Stimulated activated effector memory CD8-positive, alpha-beta T cell treated with anti-CD3 and anti-CD28 coated beads, Interleukin-12 subunit alpha, Interleukin-12 subunit beta, amount 100 ng/mL, for 72 hours (primary cell): ENCODE measurements at regions not wholly inside any gene's neighbourhood (a gene's known extent, or its start where the extent isn't known, plus 50 kb on each side); places are given as distances from the start of the nearest gene placed in this dataset.
"Not testable (repeated sequence)": the region's sequence is repeated elsewhere in the genome, so short reads cannot be mapped to it uniquely, and the experiment has no call there.

Experiments used
- ATAC-seq: fragments of 150-1000 bp; cut with Tn5 transposase; 2 replicates; pipeline ENCODE4 v1.10.0; 2021
- DNase-seq, 2 donors: peaks; one replicate each; pipeline ENCODE4 v3.0.0; 2021 to 2022; ENCODE audit warnings: low spot score in 2 of 2
- H3K27ac Mint-ChIP-seq: one replicate; pipeline ENCODE4 v1.8.0; 2022; ENCODE audit warnings: mild to moderate bottlenecking, mixed read lengths
- H3K36me3 Mint-ChIP-seq: one replicate; pipeline ENCODE4 v1.8.0; 2022; ENCODE audit warnings: mild to moderate bottlenecking, mixed read lengths
- H3K4me1 Mint-ChIP-seq: one replicate; pipeline ENCODE4 v1.8.0; 2022; ENCODE audit warnings: mixed read lengths
- H3K4me3 Mint-ChIP-seq: one replicate; pipeline ENCODE4 v1.8.0; 2022; ENCODE audit warnings: mild to moderate bottlenecking, mixed read lengths
- H3K9me3 Mint-ChIP-seq: one replicate; pipeline ENCODE4 v1.8.0; 2022; ENCODE audit warnings: mixed read lengths

DNA sequence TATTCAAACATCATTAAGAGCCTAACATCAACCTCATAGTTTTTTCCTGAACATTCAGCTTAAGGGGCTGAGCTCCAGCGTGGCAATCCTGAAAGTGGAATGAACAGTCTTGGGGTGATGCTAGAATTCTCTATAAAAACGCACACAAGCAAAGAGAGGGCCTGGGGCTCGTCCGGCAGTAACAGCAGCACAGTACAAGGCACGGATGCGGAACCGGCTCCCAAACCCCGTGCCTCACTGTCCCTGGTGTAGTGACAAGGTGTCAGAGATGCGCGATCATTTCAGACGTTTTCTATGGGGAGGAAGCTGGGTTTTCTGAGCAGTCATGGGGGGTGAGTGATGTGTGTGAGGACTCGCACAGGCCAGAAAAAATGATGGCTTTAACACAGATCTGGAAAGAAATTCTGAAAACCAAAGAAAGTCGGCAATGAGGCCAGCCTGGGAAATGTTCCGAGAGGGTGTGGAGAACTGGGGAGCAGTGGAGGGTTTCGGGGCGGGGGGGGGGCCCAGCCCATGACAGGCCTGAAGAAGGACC is 170.6 kb downstream of the NPIPB11 start:
- not testable (repeated sequence) for ATAC-seq, H3K4me1 Mint-ChIP-seq, H3K9me3 Mint-ChIP-seq, H3K4me3 Mint-ChIP-seq, DNase-seq, H3K36me3 Mint-ChIP-seq, H3K27ac Mint-ChIP-seq

DNA sequence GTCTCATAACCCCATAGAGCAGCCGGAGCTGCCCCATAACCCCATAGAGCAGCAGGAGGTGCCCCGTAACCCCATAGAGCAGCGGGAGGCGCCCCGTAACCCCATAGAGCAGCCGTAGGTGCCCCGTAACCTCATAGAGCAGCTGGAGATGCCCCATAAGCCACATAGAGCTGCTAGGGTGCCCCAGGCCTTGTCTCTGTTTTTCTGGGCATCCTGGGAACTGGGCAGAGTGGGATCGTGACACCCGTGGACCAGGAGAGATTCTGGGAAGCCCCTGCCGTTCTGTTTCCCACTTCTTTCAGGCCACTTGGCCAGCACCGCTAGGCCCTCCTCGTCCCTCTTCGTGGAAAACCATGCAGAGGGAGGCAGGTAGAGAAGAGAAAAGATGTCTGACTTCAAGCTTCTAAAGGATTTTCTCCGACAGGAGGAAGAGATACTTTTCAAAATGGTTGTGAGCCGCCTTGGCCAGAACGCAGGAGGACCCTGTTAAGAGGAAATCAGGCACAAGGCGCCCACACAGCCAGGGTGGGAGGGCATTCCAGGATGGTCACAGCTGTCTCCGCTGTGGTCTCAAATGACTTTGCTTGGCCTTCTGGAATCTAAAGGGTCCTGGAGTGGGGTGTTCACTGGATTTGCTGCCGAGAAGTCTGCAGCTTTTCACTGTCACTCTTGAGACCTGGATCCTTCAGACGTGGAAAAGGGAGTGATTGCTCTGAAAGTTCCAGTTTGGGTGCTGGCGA is 171.8 kb downstream of the NPIPB11 start:
- H3K4me3 Mint-ChIP-seq, H3K36me3 Mint-ChIP-seq, ATAC-seq, DNase-seq, H3K27ac Mint-ChIP-seq, H3K4me1 Mint-ChIP-seq, H3K9me3 Mint-ChIP-seq: not testable (repeated sequence)

DNA sequence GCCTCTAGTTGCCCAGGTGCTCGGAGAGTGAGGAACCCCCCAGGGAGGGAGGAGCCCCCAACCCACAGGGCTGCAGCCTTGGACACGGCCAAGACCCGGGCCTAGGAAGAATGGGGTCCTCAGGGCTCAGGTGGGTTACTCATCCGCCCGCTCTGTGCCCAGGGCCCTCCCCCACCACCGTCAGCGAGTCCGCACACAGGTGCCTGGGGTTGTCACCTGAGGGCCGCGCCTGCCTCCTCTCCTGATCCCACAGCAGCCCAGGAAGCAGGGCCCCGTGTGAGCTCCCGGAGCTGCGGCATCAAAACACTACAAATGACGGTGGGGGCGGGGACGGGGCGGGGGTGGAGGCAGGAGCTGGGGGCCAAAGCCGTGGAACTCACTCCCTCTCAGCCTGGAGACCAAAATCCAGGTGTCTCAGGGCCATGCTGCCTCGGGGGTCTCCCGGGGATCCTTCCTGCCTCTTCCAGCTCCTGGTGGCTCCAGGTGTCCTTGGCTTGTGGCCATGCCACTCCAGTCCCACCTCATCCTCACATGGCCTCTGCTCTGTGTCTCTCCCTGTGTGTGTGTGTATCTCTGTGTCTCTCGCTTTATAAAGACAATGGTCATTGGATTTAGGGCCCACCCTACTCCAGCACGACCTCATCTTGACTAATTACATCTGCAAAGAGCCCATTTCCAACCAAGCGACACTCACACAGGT is 172.7 kb downstream of the NPIPB11 start:
- not testable (repeated sequence) for DNase-seq, H3K9me3 Mint-ChIP-seq, H3K27ac Mint-ChIP-seq, H3K36me3 Mint-ChIP-seq, ATAC-seq, H3K4me3 Mint-ChIP-seq, H3K4me1 Mint-ChIP-seq

DNA sequence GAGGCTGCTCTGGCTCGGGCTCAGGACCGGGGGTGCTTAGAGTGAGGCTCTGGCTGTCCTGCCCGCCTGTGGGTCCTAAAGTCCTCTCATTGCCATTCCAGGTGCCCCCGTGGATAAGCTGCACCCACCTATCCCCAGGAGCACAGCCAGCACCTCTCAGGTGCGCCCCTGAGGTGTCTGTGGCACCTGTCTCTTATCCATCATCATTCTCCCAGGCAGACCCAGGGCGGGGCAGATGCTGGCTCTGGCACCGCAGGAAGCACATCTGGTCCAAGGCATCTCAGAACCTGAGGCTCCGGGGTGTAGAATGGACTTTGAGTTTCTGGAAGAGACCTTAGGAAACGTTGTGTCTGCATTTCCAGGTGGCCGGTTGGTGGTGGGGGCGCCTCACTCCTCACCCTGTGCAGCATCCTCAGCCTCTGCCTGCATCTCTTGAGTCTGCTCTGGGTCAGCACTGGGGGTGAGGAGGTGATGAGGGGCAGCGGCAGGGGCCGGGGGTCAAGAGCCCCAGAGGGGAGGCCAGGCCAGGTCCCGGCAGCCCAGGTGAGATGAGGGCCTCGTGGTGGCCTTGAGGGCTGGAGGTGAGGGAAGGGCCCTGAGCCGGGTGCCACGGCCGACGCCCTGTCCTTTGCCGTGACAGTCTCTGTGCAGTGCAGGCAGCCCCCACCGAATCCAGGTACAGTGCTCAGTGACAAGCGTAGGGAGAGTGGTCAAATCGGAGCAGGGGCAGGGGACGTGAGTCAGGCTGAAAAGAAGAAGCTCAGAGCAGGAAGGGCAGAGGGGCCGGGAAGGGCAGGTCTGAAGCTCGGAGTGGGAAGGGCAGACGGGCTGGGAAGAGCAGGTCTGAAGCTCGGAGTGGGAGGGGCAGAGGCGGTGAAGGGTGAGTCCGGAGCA is 173.5 kb downstream of the NPIPB11 start:
- H3K36me3 Mint-ChIP-seq: no peaks in the 10 kb centered on the region
- no peak for ATAC-seq
- H3K9me3 Mint-ChIP-seq: no peaks in the 10 kb centered on the region
- H3K27ac Mint-ChIP-seq: no peak overlapping the region
- DNase-seq: no peak
- peaks cover 5% of the 10 kb centered on the region for H3K4me1 Mint-ChIP-seq
- no peak overlapping the region for H3K4me3 Mint-ChIP-seq

DNA sequence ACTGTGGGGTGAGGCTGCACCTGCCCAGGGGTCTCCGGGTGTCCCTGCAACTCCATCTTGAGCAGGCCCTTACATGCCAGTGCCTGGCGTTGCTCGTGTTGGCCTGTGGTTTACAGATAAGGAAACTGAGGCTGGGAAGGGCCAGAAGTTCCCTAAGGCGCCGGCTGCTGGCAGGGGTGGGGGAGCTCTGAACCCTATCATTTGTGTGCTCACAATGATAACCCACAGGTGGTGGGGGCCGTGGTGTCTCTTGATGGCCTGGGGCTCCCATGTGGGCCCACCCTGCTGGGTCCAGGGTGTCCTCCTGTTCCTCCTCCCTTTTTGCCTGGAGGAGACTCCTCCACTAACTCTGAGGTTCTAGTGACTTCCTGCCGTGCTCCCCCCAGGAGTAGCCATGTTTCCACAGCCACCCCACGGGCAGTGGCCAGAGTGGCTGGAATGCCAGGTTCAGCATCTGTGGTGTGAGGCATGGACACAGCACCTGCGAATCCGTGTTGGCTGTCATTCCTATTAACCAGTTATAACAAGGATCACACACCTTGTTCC is 174.3 kb downstream of the NPIPB11 start:
- not testable (repeated sequence) for H3K4me3 Mint-ChIP-seq, H3K36me3 Mint-ChIP-seq, DNase-seq, H3K9me3 Mint-ChIP-seq, ATAC-seq, H3K4me1 Mint-ChIP-seq, H3K27ac Mint-ChIP-seq

DNA sequence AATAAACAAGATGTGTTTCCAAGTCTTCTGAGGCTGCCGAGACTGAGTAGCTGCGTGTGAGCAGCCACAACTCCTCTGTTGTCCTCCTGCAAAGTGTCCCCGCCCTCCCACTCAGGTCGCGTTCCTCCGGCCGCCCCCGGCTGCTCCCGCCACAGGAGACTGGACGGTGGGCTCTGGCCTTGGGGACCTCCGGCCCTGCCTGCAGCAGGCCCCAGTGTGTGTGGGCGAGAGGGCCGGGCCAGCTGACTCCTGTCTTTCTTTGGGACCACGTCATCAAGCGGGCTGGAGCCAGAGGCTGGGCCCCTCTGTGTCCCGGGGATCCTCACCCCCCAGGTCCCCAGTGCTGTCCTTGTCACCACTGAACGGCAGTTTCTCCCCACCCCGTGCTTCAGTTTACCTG is 175.3 kb downstream of the NPIPB11 start:
- DNase-seq: no peak
- Mint-ChIP-seq H3K4me3 (no peak overlapping the region), H3K4me1 (peaks cover 13% of the 10 kb centered on the region), H3K36me3 (peaks cover 7% of the 10 kb centered on the region), H3K9me3 (no peaks in the 10 kb centered on the region), H3K27ac (no peak overlapping the region)
- no peak for ATAC-seq

DNA sequence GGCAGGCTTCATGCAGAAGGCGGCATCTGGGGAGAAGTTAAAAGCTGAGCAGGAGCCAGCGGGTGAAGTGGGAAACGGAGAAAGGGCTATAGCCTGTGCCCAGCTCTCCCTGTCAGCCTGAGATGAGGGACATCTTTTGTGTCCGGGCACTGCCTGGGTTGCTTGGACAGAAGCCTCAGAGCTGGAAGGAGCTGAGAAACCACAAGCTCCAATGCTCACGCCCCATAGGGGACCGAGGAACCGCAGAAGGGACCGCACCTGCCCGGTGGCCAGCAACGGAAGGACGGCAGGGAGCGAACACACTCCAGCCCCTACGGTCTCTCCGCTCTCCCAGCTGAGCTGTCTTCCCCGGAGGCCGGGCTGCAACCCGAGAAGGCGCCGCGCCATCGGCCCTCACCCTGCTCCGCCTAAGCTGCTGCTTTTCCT is 175.8 kb downstream of the NPIPB11 start:
- peaks cover 7% of the 10 kb centered on the region for H3K36me3 Mint-ChIP-seq

DNA sequence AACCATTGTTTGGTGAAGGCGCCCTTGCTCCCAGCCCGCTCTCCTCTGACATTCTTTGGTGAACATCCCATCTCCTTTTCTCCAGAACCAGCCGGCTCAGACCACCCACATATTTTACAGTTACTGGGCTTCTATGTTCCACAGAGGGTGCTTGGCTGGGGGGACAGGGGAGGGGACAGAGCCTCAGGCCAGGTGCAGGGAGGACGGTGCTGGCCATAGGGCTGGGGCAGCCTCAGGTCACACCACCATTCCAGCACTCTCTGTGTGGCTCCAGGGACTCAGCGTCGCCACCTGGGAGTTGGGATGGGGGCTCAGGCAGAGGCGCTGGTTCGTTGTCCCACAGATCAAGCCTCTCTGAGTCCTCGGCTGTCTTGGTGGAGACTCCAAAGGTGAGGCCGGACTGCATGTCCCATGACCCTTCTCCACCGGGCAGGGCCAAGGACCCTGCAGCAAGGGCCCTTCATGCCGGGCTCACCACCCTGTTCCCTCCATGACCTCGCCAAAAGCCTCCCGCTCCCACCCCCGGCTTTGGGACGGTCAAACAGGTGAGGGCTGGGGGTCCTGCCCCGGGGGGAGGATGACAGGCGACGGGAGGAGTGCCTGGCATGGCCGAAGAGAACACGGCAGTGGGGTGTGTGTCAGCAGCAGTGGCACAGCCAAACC is 176.4 kb downstream of the NPIPB11 start:
- H3K4me3 Mint-ChIP-seq, H3K36me3 Mint-ChIP-seq, DNase-seq, H3K9me3 Mint-ChIP-seq, ATAC-seq, H3K27ac Mint-ChIP-seq: not testable (repeated sequence)
- H3K4me1 Mint-ChIP-seq: peaks cover 15% of the 10 kb centered on the region

More for the DNA sequence above, 175.8 kb downstream of the NPIPB11 start:
- DNase-seq (no peak), ATAC-seq (no peak)
- H3K4me1 Mint-ChIP-seq: peaks cover 15% of the 10 kb centered on the region
- no peak overlapping the region for H3K27ac Mint-ChIP-seq
- H3K4me3 Mint-ChIP-seq: no peak overlapping the region
- no peaks in the 10 kb centered on the region for H3K9me3 Mint-ChIP-seq

DNA sequence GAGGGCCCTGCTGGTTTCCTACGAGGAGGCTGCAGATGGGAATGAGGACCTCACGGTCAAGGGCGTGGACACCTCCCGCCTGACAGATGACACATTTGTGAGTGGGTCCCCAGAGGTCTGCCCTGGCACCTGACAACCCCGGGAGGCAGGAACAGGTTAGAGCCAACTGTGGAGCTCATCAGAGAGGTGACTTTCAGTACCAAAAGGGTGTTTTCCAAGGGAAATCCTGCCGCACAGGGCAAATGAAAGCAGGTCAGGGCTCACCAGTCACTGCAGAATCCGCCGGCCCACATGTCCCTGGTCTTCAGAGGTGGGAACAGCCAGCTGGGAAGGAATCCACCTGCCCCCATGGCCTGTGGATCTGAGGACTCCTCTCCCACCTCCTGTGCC is 176.9 kb downstream of the NPIPB11 start:
- not testable (repeated sequence) for H3K36me3 Mint-ChIP-seq, DNase-seq, H3K27ac Mint-ChIP-seq, H3K4me3 Mint-ChIP-seq, ATAC-seq, H3K9me3 Mint-ChIP-seq
- H3K4me1 Mint-ChIP-seq: peaks cover 15% of the 10 kb centered on the region

DNA sequence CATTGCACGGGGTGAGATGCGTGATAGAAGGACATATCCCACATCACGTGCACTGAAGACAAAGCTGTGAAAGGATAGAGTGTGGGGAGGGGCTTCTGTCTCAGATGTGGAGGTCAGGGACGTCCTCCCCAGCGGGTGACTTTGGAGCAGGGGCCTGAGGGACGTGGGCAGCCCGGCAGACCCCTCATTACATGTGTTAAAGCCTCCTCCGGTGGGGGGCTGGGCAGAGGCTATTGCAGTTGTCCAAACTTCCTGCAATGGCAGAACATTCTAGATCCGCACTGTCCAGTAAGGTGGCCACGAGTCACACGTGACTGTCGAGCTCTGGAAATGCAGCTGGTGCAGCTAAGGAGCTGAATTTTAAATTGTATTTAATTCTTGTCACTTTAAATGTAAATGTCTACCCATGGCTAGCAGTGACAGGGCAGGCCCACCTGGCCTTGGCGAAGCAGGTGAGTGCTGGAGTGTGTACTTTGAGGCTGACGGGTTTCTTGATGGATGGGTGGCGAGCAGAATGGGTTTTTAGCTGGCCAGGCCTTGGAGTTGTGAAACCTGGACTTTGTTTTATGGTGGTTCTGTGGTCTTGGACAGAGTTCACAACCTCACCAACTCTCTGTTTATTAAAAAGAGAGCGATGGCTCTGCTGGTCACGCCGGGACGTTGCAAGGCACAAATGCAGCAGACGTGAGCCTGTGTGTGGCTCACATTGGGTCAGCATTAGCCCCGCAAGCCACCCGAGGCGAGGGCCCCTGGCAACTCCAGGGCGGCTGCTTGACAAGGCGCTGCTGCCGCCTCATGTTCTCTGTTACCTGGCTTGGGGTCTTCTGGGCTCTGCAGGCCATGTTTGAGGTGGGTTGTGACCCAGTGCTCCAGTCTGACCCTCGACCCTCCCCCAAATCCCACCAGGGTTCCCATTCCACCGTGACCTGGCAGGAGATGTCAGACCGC is 177.6 kb downstream of the NPIPB11 start:
- not testable (repeated sequence) for DNase-seq, H3K9me3 Mint-ChIP-seq, H3K36me3 Mint-ChIP-seq, H3K4me3 Mint-ChIP-seq, H3K27ac Mint-ChIP-seq, ATAC-seq
- peaks cover 15% of the 10 kb centered on the region for H3K4me1 Mint-ChIP-seq

DNA sequence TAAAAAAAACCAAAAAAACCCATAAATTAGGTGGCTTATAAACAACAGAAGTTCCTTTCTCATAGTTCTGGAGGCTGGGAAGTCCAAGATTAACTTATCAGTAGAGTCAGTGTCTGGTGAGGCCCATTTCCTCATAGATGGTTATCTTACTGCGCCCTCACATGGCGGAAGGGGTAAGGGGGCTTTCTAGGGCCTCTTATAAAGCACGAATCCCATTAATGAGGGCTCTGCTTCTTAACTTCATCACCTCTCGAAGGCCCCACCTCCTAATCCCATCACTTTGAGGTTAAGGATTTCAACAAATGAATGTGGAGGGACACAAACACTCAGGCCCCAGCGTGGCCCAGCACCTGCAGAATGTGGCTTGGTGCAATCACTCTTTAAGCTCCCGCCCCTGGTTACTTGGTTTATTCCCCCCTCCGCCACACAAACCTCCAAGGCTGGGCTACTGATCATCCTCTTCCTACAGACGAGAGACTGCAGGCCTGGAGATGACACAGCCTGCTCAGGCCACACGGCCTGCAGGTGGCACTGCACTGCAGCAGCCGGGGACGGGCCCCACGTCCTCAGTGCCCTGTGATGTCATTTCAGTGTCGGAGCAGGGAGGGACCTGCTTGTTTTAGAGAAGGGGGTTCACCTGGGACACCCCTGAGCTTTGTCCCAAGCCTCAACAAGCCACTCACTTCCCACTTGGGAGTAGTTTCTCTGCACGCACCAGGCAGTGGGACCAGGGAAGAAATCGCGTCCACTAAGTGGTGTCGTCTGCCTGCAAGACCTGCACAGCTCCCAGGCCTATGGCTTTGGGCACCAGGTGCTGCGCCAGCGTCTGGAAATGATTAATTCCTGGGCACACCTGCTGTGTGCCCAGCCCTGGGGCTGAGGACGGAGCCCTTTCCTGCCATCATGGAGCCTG is 178.5 kb downstream of the NPIPB11 start:
- ATAC-seq: peak; percentile 94
- H3K36me3 Mint-ChIP-seq, H3K27ac Mint-ChIP-seq, DNase-seq, H3K4me3 Mint-ChIP-seq, H3K9me3 Mint-ChIP-seq: not testable (repeated sequence)
- H3K4me1 Mint-ChIP-seq: peaks cover 22% of the 10 kb centered on the region

DNA sequence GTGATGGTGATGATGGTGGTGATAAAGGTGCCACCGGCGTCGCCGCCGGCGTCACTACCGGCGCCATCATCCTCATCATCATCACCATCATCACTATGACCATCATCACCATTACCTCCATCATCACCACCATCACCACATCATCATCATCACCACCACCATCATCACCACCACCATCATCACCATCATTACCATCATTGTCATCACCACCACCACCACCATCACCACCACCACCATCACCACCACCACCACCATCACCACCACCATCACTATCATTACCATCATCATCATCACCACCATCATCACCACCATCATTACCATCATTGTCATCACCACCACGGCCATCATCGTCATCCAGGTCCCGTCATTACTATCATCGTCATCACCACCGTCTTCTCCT is 179.7 kb downstream of the NPIPB11 start:
- Mint-ChIP-seq H3K9me3 (no peaks in the 10 kb centered on the region), H3K4me1 (peaks cover 23% of the 10 kb centered on the region), H3K36me3 (peaks cover 7% of the 10 kb centered on the region), H3K27ac (no peak overlapping the region), H3K4me3 (no peak overlapping the region)
- ATAC-seq (no peak), DNase-seq (no peak)

DNA sequence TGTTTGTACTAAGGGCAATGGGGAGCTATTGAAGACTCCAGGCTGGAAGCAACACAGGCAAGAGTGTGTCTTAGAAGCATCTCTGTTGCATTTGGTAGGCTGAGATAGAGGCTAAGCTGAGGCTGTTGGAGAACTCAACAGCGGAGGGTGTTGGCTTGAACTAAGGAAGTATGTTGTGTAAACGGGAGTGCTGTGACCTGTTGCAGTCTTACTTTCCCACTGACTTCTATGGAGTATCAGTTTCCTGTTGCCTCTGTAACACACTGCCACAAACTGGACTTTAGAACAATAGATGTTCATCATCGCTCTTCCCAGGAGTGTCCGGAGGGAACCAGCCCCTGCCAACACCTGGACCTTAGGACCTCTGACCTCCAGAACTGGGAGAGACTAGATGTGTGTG is 181.8 kb downstream of the NPIPB11 start:
- Mint-ChIP-seq H3K4me1 (peaks cover 23% of the 10 kb centered on the region), H3K36me3 (peaks cover 12% of the 10 kb centered on the region)
- not testable (repeated sequence) for DNase-seq, ATAC-seq, H3K9me3 Mint-ChIP-seq, H3K27ac Mint-ChIP-seq, H3K4me3 Mint-ChIP-seq
